HG03064 (cell line): ENCODE measurements at regions not wholly inside any gene's neighbourhood (a gene's known extent, or its start where the extent isn't known, plus 50 kb on each side); places are given as distances from the start of the nearest gene placed in this dataset.

Experiments
- ATAC-seq: cut with Tn5 transposase; IDR thresholded peaks from one replicate; pipeline ENCODE4 v1.9.1; 2021; ENCODE audit warnings: low read depth; ENCODE audit not compliant: unreplicated experiment

DNA sequence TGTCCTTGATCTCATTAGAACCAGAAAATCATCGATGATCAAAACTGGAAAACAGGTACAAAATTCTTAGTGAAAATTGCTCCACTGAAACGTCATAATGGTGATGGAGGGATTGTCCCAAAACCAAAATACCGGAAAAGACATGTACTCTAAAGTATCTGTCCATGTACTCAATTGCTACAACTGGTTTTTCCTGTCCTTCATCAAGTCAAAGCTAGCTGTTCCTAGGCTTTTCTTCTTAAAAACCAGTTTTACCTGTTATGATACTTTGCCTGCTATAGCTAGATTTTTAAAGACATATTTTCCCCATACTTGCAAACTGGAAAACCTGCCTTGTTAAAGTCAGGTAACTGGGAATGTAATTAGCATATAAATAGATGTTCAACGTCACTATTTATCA is 50.5 kb upstream of the LRRC1 start:
- ATAC-seq = no peak

DNA sequence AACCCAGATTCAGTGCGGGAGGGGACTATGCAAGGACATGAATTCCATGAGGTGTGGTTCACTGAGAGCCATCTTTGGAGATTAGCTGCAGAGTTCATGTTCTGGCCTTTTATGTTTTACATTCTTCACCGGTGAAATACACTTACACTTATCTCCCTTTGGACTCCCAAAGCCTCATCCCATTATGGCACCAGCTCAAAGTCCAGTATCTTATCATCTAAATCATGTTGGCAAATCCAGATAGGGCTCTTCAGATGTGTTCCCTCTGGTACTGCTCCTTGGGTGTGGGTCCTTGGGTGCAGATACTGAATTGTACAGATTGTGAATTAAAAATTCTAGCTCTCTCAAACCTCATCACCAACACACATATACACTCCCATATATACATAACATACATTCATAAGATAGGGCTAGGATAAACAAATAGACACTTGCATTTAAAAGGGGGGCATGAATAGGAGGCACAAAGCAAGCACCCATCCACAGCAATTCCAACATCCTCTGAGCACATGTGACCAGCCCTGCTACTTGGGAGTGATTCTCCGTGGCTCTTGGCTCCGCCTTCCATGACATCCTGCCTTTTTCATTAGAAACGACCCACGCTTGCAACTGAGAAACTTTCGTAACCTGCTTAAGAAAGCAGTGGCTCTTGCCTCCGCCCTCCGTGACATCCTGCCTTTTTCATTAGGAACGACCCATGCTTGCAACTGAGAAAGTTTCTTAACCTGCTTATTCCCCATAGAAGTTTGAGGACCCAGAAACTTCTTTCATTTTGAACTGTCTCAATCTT is 53.6 kb upstream of the LRRC1 start:
- no peak for ATAC-seq

GRCh38 chr6:53737746-53738145 is 57.1 kb upstream of the LRRC1 start:
- no peak for ATAC-seq

DNA sequence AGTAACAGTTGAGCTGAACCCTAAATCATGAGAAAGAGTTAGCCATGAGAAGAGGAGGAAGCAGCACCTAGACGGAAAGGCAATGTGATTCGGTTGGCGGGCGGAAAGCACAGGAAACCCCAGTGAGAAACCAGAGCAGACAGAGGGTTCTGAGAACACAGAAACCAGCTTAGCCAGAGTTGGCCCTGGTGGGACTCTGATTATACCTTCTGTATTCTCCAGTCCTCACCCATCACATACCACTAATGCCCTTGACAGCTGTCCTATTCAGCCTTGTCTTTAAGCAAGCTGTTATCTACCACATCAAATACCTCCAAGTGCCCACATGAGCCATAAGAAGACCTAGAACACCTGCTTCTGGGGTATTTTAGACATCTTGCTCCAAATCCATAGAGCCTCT is 58.9 kb upstream of the LRRC1 start:
- no peak for ATAC-seq

GRCh38 chr6:53734473-53735299 is 60.1 kb upstream of the LRRC1 start:
- ATAC-seq = no peak

DNA sequence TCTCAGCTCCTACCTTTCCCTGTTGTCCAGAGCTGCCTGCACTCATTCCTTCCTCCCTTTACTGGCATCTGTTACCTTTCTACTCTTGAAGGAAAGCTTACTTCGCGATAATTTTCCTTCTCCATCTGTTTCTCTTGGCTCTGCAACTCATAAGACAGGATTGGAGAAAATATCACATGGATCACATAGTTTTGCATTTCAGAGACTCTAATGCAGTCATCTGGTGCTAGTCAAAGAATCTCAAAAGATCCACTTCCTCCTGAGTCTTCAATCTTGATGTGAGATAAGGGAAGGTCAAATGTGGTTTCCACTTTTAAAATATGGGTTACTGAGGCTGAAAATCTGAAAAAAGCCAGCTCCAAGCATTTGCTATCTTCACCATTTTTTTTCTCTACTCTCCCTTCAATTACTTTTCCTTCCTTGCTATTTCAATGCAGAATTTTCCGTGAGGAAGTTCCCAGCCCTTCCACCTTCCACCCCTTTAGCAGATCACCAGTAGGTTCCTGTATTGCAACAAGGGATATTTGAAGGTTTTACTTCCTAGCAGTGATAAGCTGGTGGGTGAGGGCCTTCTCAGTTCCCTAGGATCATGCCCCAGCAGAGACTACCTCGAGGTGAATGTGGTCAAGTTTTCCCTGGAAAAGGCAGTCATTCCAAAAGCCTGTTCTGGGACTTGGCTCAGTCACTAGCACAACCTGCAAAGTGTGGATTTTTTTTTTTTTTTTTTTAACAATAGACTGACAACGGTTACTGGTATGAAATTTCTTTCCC is 62.8 kb upstream of the LRRC1 start:
- no peak for ATAC-seq

GRCh38 chr6:53730767-53731166 is 64.0 kb upstream of the LRRC1 start:
- ATAC-seq = no peak

GRCh38 chr6:53728570-53729194 is 63.1 kb upstream of the KLHL31 start:
- ATAC-seq = no peak

DNA sequence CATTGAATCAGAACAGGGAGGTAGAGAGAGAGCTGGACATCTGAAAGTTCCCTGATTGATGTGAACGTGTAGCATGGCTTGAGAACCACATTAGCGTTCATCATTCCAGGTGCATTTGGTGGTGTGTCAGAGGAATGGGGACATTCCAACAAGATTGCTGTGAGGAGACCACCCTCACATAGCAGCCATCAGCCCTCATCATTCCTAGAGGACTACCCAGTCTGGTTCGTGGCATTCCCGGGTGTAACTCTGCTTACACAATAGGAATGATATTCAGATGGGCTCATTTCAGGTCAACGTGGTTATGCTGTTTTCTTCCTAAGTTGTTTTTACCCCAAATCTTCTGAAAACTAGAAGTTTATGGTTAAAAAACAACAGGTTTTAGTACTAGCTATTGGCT is 62.2 kb upstream of the KLHL31 start:
- ATAC-seq = no peak

GRCh38 chr6:53725791-53726575 is 60.4 kb upstream of the KLHL31 start:
- peak; percentile 74 for ATAC-seq

GRCh38 chr6:53724501-53724900 is 58.9 kb upstream of the KLHL31 start:
- ATAC-seq = no peak

DNA sequence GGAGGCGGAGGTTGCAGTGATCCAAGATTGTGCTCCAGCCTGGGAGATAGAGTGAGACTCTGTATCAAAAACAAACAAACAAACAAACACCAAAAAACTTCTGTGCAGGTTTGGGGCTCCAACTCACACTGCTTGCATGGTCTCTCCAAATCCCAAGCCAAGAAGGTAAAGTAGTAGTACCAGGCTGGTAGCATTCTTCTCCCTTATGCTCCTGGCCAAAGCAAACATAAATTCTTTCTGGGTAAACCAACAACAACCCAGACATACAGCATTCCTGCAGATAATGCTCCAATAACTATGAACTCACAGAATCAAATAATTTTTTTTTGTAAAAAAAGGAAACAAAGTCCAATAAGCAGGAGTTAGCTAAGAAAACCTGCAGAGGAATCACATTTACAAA is 57.8 kb upstream of the KLHL31 start:
- ATAC-seq = no peak

GRCh38 chr6:53721766-53722165 is 56.2 kb upstream of the KLHL31 start:
- ATAC-seq = no peak

DNA sequence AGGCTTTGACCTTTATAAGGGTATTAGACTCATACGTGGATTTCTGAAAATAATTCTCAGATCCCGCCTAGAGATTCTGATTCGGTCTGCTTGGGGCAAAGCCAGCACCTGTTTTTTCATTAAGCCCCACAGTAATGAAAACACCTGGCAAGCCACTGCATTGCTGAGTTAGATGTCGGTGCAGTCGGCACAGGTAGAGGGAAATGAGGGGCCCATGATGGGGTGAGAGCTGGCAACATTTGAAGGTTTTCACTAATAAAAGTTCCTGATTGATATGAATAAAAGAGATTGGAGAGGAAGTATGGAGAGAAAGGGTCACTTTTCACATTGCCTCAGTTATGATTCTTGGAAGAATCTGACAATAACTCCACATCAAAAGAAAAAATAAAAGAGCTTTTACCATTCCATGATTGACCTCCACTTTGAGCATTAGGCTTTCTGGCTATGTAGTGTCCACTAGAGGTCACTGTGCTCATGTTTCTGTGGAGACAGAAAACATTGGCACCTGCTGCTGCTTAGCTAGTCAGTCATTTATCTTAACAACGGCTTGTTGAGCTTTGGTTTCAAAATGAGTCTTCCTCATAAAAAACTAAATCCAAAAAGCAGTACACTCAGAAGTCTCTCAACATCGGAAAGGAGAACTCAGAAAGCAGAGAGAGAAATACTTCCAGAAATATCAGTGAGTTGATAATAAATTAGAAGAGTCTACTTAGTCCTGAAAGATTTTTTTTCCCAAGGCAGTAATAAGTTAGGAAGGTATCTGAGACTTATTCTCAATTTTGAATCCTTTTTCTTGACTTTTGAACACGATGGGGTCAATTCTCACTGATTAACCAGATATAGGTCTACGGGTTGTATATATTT is 53.3 kb upstream of the KLHL31 start:
- peak; percentile 95 for ATAC-seq

- ATAC-seq = no peak
These were observed 52.0 kb upstream of the KLHL31 start for GRCh38 chr6:53717566-53717965.

DNA sequence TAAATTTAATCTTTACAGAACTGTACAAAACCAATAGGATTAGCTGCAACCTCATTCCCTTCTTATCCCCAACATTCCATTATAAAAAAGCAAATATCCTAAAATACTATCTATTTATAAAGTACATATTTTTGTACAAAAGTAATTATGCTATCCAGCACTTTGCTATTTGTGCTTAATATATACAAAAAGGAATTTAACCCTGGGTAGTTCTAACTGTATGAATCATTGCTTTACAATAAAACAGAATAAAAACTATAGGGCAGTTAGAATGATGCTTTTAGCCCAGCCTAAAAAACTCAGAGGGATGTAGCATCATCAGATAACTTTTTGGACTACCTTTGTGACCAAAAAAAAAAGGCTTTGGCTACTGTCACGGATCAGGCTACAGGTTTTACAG is 49.9 kb upstream of the KLHL31 start:
- no peak for ATAC-seq
